ENCODE measurements at regions not wholly inside any gene's neighbourhood (a gene's known extent, or its start where the extent isn't known, plus 50 kb on each side); places are given as distances from the start of the nearest gene placed in this dataset.

- no peak for TF ChIP-seq CTCF (IDR thresholded peaks at IDR 0.05; ENCODE audit: insufficient read depth, low read length, poor library complexity, severe bottlenecking)
- TF ChIP-seq EZH2phosphoT487 (conservative IDR thresholded peaks at IDR 0.05; ENCODE audit: low read length) = no peak
Observed at GRCh38 chr5:90185897-90186468, 223.6 kb downstream of the CETN3 start.

All from SU-DHL-6 (cell line).